SU-DHL-6 (cell line): ENCODE measurements at regions not wholly inside any gene's neighbourhood (a gene's known extent, or its start where the extent isn't known, plus 50 kb on each side); places are given as distances from the start of the nearest gene placed in this dataset.

Source experiments
- H2AFZ ChIP-seq: fragments of 200-600 bp; sonication (generic); 2 replicates; pipeline ENCODE4 v1.6.1; 2014; ENCODE audit warnings: low read depth, mild to moderate bottlenecking, moderate library complexity, mixed read lengths, antibody characterized with exemption, low read length; ENCODE audit not compliant: severe bottlenecking
- H3F3A ChIP-seq: fragments of 200-600 bp; shearing (Covaris generic); 2 replicates; pipeline ENCODE4 v1.6.0; 2016; ENCODE audit warnings: antibody characterized with exemption, mild to moderate bottlenecking; ENCODE audit not compliant: insufficient read depth
- H3K27ac ChIP-seq: fragments of 200-600 bp; sonication (generic); 2 replicates; pipeline ENCODE4 v1.5.1; 2016; ENCODE audit warnings: low read depth, mild to moderate bottlenecking, low read length, moderate library complexity, mixed read lengths
- H3K27me3 ChIP-seq: fragments of 200-600 bp; sonication (generic), shearing (Covaris generic); 2 replicates; pipeline ENCODE4 v1.6.0; 2014; ENCODE audit warnings: mild to moderate bottlenecking, low read length
- H3K36me3 ChIP-seq: fragments of 200-600 bp; sonication (generic); 2 replicates; pipeline ENCODE4 v1.6.1; 2014; ENCODE audit warnings: mild to moderate bottlenecking, low read length, mixed read lengths
- H3K4me2 ChIP-seq: fragments of 300-600, 200-600 bp; shearing (Covaris generic), sonication (generic); 2 replicates; pipeline ENCODE4 v1.6.0; 2014; ENCODE audit warnings: low read length, low read depth, mild to moderate bottlenecking; ENCODE audit not compliant: poor library complexity, severe bottlenecking
- H3K4me3 ChIP-seq: fragments of 200-600 bp; sonication (generic); 2 replicates; pipeline ENCODE4 v1.5.1; 2014; ENCODE audit warnings: antibody characterized with exemption, low read length, mild to moderate bottlenecking, mixed read lengths; ENCODE audit not compliant: insufficient read depth, poor library complexity, severe bottlenecking
- H3K79me2 ChIP-seq: fragments of 200-600 bp; sonication (generic); 2 replicates; pipeline ENCODE4 v1.6.1; 2014; ENCODE audit warnings: mild to moderate bottlenecking, low read length, moderate library complexity; ENCODE audit not compliant: insufficient read depth
- H3K9ac ChIP-seq: fragments of 200-600 bp; sonication (generic); 2 replicates; pipeline ENCODE4 v1.7.0; 2014; ENCODE audit warnings: mild to moderate bottlenecking, low read length
- H3K9me2 ChIP-seq: fragments of 200-600 bp; sonication (generic); replicated peaks from 2 replicates; pipeline ENCODE4 v1.6.1; 2014; ENCODE audit warnings: low read length; ENCODE audit not compliant: insufficient read depth
- H3K9me3 ChIP-seq: fragments of 200-600 bp; sonication (generic); 2 replicates; pipeline ENCODE4 v1.6.1; 2014; ENCODE audit warnings: low read length, mixed read lengths; ENCODE audit not compliant: insufficient read depth
- H4K20me1 ChIP-seq: fragments of 200-600 bp; sonication (generic); 2 replicates; pipeline ENCODE4 v1.6.1; 2014; ENCODE audit warnings: low read depth, mild to moderate bottlenecking, antibody characterized with exemption, low read length, moderate library complexity, mixed read lengths
- CTCF ChIP-seq: fragments of 200-600 bp; sonication (generic); IDR thresholded peaks from one replicate; pipeline ENCODE4 v1.5.1; 2017; ENCODE audit warnings: antibody characterized with exemption, mild to moderate bottlenecking, low read length, moderate library complexity; ENCODE audit not compliant: insufficient read depth, poor library complexity, severe bottlenecking
- EZH2phosphoT487 ChIP-seq: fragments of 200-600 bp; sonication (generic), shearing (Covaris generic); conservative IDR thresholded peaks from 2 replicates; pipeline ENCODE4 v1.6.1; 2018; ENCODE audit warnings: mild to moderate bottlenecking, antibody characterized with exemption, low read length, moderate library complexity, mixed read lengths

GRCh38 chr21:24634749-24635148 lies 972.5 kb downstream of the MRPL39 start:
- H3K9ac ChIP-seq = no peak overlapping the region

DNA sequence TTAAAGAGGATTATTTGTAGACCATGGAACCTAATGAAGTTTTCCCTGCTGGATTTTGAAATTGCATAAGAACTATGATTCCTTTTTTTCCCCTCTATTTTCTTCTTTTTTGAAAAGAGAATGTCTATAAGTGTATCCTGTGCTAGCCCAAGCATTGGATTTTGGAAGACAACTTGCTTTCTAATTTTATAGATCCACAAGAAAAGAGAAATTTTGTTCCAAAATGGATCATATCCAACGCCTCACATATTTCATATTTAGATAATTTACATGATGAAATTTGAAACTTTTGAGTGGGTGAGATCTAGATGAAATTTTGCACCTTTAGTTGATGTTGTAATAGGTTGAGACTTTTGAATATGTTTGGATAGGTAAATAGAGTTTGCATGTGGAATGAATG lies 978.7 kb downstream of the MRPL39 start:
- Histone ChIP-seq H3K4me3 (no peak overlapping the region), H3K9me3 (no peaks in the 10 kb centered on the region)

More at GRCh38 chr21:24634749-24635148, 972.5 kb downstream of the MRPL39 start:
- Histone ChIP-seq H3K4me2 (no peak overlapping the region), H2AFZ (no peak overlapping the region), H3K27ac (no peak overlapping the region), H3K4me3 (no peak overlapping the region), H3K27me3 (no peaks in the 10 kb centered on the region), H3K79me2 (no peaks in the 10 kb centered on the region), H3K36me3 (no peaks in the 10 kb centered on the region), H3K9me2 (no peaks in the 10 kb centered on the region), H4K20me1 (no peaks in the 10 kb centered on the region), H3K9me3 (no peaks in the 10 kb centered on the region), H3F3A (no peaks in the 10 kb centered on the region)
- TF ChIP-seq CTCF = no peak

GRCh38 chr21:24628046-24628445 lies 979.2 kb downstream of the MRPL39 start:
- H3K27me3 ChIP-seq = no peaks in the 10 kb centered on the region
- H3K9me3 ChIP-seq = no peaks in the 10 kb centered on the region
- no peak overlapping the region for H3K4me2 ChIP-seq
- no peaks in the 10 kb centered on the region for H3K36me3 ChIP-seq
- H2AFZ ChIP-seq = peak overlapping the region; percentile 31
- no peak overlapping the region for H3K27ac ChIP-seq
- H3K9me2 ChIP-seq = no peaks in the 10 kb centered on the region
- no peaks in the 10 kb centered on the region for H3F3A ChIP-seq
- no peaks in the 10 kb centered on the region for H4K20me1 ChIP-seq
- H3K9ac ChIP-seq = no peak overlapping the region
- H3K4me3 ChIP-seq = no peak overlapping the region
- no peaks in the 10 kb centered on the region for H3K79me2 ChIP-seq
- TF ChIP-seq EZH2phosphoT487 (no peak), CTCF (no peak)

More for the DNA sequence above, 978.7 kb downstream of the MRPL39 start:
- Histone ChIP-seq H2AFZ (peak overlapping the region; percentile 31), H3K27ac (no peak overlapping the region), H3F3A (no peaks in the 10 kb centered on the region), H3K9me2 (no peaks in the 10 kb centered on the region), H3K27me3 (no peaks in the 10 kb centered on the region), H3K79me2 (no peaks in the 10 kb centered on the region), H3K9ac (no peak overlapping the region), H4K20me1 (no peaks in the 10 kb centered on the region), H3K36me3 (no peaks in the 10 kb centered on the region), H3K4me2 (no peak overlapping the region)
- TF ChIP-seq CTCF (no peak), EZH2phosphoT487 (no peak)

GRCh38 chr21:24617819-24618218 lies 989.5 kb downstream of the MRPL39 start:
- no peaks in the 10 kb centered on the region for H3K9me2 ChIP-seq

More at GRCh38 chr21:24617819-24618218, 989.5 kb downstream of the MRPL39 start:
- Histone ChIP-seq H3F3A (no peaks in the 10 kb centered on the region), H2AFZ (no peak overlapping the region), H3K27ac (no peak overlapping the region), H3K9ac (no peak overlapping the region), H3K9me3 (peaks cover 15% of the 10 kb centered on the region; the same call in 1 of the 2 replicates), H3K36me3 (no peaks in the 10 kb centered on the region), H3K4me2 (no peak overlapping the region), H3K27me3 (no peaks in the 10 kb centered on the region), H4K20me1 (no peaks in the 10 kb centered on the region), H3K79me2 (no peaks in the 10 kb centered on the region), H3K4me3 (no peak overlapping the region)
- TF ChIP-seq EZH2phosphoT487 = no peak
- TF ChIP-seq CTCF = no peak
